Right cardiac atrium (tissue), 5 donors: ENCODE measurements at regions not wholly inside any gene's neighbourhood (a gene's known extent, or its start where the extent isn't known, plus 50 kb on each side); places are given as distances from the start of the nearest gene placed in this dataset.

Experiments
- ATAC-seq, 2 donors: fragments of 200-7000 bp; cut with Tn5 transposase; one replicate each; pipeline versions ENCODE4 v1.8.0 to v1.9.1; 2020; ENCODE audit warnings: moderate library complexity in 2 of 2, mild to moderate bottlenecking in 1 of 2
- DNase-seq, 3 donors: peaks; one replicate each; pipeline ENCODE4 v3.0.0-alpha.2; 2020
- H3K27ac ChIP-seq: one replicate; pipeline ENCODE4 v1.5.1; 2013; ENCODE audit warnings: mild to moderate bottlenecking, low read length, control low read depth, moderate library complexity
- H3K27me3 ChIP-seq: one replicate; pipeline ENCODE4 v1.6.1; 2013; ENCODE audit not compliant: control insufficient read depth, insufficient read depth
- H3K4me1 ChIP-seq: one replicate; pipeline ENCODE4 v1.6.1; 2013; ENCODE audit warnings: low read length; ENCODE audit not compliant: control insufficient read depth, insufficient read depth
- H3K4me3 ChIP-seq: one replicate; pipeline ENCODE4 v1.5.1; 2013; ENCODE audit warnings: low read length, control low read depth
- H3K9me3 ChIP-seq: one replicate; pipeline ENCODE4 v1.6.1; 2013; ENCODE audit warnings: low read length; ENCODE audit not compliant: control insufficient read depth
- WGBS: extraction: QIAGEN DNeasy Blood & Tissue Kit; methylation state at CpG from one replicate; pipeline ENCODE4 v1.1.7; 2013; 5-methylcytosine and 5-hydroxymethylcytosine counted together
- intact Hi-C, 4 donors: fragments of 100-400 bp; cut with DNase I; formaldehyde crosslinking; loops; one replicate each; pipeline versions ENCODE4 v1.11.0 to v1.14.0; 2022 to 2023
- donor health status: healthy with polysubstance abuse.
- donor health status: DM: no; HTN: yes; CAD: no.
- donor health status: DM: no; HTN: no; CAD: no.
- donor health status: DM: no; HTN: yes; CAD: no; lungs with severe emphysema.
- donor health status: DM: yes; HTN: yes; CAD: no.

DNA sequence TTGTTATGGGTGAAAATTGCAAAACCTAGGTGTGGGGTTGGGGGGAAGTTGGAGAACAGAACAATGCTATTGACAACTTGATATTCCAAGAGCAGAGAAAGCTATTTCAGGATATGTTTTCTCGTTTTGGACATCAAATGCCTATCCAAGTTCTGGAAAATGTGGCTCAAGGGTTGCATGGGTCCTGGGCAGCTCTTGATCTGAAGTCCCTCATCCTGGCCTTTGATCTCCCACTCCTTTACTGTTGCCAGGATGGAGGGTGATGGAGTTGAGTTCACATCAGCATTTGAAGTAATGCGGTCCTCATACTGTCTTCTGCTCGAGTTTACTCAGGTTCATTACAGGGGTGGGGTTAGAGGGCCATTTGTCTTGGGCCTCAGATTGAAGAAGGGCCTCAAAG is 76.9 kb upstream of the RPS23 start:
- no peaks in the 10 kb centered on the region for H3K9me3 ChIP-seq
- intact Hi-C loops = loop anchor here in 3 of 4 donors (10.0 kb wide), 3 partner anchors 280 to 1210 kb away; partner anchors contain the start of gene VCAN (in 1 of the 3)
- no peaks in the 10 kb centered on the region for H3K27me3 ChIP-seq
- H3K4me1 ChIP-seq = peaks cover 6% of the 10 kb centered on the region
- WGBS = 83% methylated on average over 3 of the region's 3 CpGs
- ATAC-seq = no peak
- H3K27ac ChIP-seq = no peak overlapping the region
- DNase-seq = no peak
- no peak overlapping the region for H3K4me3 ChIP-seq

DNA sequence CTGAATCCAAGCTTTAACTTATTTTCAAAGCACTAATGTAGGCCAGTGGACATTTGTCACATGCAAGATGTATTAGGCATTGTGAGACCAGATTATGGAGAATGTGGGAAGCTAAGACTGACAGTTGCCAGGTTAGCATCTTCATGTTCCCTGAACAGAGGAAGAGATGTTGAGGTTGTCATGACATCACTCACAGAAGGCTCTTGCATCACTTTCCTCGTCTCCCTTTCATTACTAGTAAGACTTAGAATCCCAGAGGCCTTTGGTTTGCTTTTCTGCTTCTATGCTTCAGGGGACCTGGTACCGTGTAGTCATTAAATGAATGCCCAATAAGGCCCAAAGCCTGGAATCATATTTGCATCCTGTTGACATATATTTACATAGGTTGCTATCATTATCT is 76.4 kb upstream of the RPS23 start:
- Histone ChIP-seq H3K27ac (no peak overlapping the region), H3K9me3 (no peaks in the 10 kb centered on the region), H3K4me1 (peaks cover 6% of the 10 kb centered on the region), H3K4me3 (no peak overlapping the region), H3K27me3 (no peaks in the 10 kb centered on the region)
- ATAC-seq (no peak), DNase-seq (no peak)
- intact Hi-C loops = loop anchor here (5.0 to 10.0 kb wide), 4 partner anchors 280 to 1210 kb away; partner anchors contain the start of gene VCAN (in 1 of the 4)
- 93% methylated on average over 2 of the region's 2 CpGs for WGBS

DNA sequence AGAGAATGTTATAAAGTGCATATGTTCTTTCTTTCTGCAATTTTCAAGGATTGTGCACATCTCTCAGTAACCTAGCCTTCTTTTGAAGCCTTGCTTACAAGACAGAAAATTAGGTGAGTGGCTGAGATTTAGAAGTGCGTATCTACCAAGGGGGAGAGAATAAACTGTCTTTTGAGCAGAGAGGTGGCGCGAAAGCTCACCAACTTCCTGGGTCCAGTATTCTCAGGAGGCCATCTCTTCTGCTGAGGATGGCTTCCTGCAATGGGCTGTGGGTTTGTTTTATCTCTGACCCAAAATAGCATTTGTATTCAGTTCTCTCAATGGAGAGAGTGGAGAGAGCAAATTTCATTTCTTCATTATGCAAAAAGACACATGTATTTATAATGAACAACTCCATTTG is 75.4 kb upstream of the RPS23 start:
- DNase-seq (no peak), ATAC-seq (no peak)
- Histone ChIP-seq H3K4me3 (no peak overlapping the region), H3K4me1 (peaks cover 6% of the 10 kb centered on the region), H3K27me3 (no peaks in the 10 kb centered on the region), H3K9me3 (no peaks in the 10 kb centered on the region), H3K27ac (no peak overlapping the region)
- WGBS = 100% methylated on average over 3 of the region's 3 CpGs
- intact Hi-C loops = loop anchor here (2.0 to 10.0 kb wide), 5 partner anchors 281 to 1211 kb away; partner anchors contain the start of gene VCAN (in 1 of the 4)

DNA sequence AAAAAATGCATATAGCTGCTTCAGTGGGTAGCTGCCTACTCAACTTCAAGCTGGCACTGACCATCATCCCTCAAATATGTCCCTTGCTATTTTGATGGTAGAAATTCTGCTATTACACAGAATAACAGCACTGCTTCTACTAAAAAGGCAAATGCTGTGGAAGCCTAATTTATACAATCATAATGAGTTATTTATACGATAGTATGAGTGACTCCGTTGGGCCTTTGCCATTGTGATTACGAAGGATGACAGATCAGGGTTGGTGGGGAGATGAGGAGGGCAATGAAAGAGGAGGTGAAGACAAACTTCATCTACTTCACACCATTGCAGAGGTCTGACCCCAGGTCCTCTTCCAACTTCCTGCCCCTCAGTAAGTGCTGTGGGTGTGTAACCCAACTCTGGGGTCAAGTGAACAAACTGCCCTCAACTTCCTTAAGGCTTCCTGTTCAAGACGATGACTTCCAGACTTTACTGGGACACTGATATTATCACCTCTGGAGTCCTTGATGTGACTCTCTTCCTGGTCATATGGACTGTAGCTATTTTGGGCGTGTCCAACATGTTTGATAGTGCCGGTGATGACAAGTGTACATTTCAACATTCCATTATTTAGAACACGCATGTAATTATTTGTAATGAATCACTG is 74.1 kb upstream of the RPS23 start:
- Histone ChIP-seq H3K4me3 (no peak overlapping the region), H3K4me1 (peaks cover 5% of the 10 kb centered on the region), H3K27me3 (no peaks in the 10 kb centered on the region), H3K9me3 (no peaks in the 10 kb centered on the region), H3K27ac (peak overlapping the region; percentile 54)
- intact Hi-C loops = loop anchor here (2.0 to 10.0 kb wide), 5 partner anchors 283 to 1213 kb away; partner anchors contain the start of gene VCAN (in 1 of the 4)
- ATAC-seq (peak in 1 of 2 donors; percentile 63), DNase-seq (no peak)
- 30% methylated on average over 7 of the region's 7 CpGs for WGBS

DNA sequence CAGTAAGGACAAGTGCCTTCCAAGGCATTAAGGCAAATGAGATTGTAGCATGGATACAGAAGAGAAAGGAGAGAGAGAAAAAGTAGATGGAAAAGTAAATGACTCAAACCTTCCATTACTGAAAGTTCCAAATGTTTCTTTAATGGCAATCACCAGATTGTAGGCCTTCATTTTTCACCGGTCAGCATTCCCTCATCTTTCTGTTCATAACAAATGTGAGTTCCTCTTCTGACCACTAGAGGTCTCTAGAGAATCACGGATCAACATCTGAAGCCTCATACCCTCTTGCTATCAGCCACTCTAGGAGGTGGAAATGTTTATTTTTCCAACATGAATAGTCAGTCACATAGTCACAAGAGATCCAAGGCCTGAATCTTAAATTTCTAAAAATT is 73.6 kb upstream of the RPS23 start:
- H3K27ac ChIP-seq = no peak overlapping the region

DNA sequence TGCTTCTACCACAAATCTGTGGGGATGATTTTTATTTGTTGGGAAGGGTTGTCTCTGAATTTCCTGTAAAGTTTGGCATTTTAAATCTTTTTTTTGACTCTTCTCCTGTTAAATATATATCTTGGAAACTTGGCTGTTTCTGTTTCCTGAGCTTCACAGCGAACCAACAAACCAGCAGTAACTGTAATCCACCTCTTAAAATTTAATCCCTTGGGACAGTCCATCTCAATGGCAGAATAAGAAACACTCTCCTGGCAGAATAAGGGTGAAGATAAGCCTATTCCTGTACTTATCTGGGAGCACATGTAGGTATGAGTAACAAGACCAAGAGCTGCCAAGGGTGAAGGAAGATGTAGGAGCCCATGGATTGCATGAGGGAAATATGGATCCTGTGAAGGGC is 73.1 kb upstream of the RPS23 start:
- no peaks in the 10 kb centered on the region for H3K27me3 ChIP-seq
- 81% methylated on average over 1 of the region's 1 CpG for WGBS
- ATAC-seq = peak in 1 of 2 donors; percentile 4
- H3K4me3 ChIP-seq = no peak overlapping the region
- intact Hi-C loops = loop anchor here (5.0 to 10.0 kb wide), 4 partner anchors 284 to 1214 kb away; partner anchors contain the start of gene VCAN (in 1 of the 4)
- no peak for DNase-seq
- H3K9me3 ChIP-seq = no peaks in the 10 kb centered on the region
- peaks cover 8% of the 10 kb centered on the region for H3K4me1 ChIP-seq
- no peak overlapping the region for H3K27ac ChIP-seq

More for the DNA sequence above, 73.6 kb upstream of the RPS23 start:
- Histone ChIP-seq H3K9me3 (no peaks in the 10 kb centered on the region), H3K4me1 (peaks cover 5% of the 10 kb centered on the region), H3K4me3 (no peak overlapping the region), H3K27me3 (no peaks in the 10 kb centered on the region)
- 4% methylated on average over 2 of the region's 2 CpGs for whole genome bisulfite sequencing
- intact Hi-C loops = loop anchor here (2.0 to 10.0 kb wide), 5 partner anchors 283 to 1213 kb away; partner anchors contain the start of gene VCAN (in 1 of the 4)
- DNase-seq (no peak), ATAC-seq (peak; percentile 60 to 83)

DNA sequence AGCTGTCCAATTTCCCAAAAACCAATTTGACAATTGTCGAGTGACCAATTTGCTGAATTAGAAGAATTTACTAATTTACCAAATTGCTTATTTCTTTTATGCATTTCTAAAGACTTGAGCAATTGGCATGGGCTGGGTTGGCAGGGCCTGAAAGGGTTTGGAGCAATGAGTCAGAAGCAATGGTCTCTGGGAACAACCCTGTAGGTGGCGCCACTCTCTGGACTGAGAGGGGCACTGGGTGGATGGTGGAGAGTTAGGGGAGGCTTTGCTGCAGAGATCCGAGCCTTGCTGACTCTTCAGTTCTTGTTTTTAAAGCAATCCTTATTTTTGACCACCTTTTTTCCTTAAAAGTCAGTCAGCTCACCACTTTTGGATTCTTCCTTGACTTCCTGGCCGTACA is 71.5 kb upstream of the RPS23 start:
- 87% methylated on average over 4 of the region's 4 CpGs for WGBS

DNA sequence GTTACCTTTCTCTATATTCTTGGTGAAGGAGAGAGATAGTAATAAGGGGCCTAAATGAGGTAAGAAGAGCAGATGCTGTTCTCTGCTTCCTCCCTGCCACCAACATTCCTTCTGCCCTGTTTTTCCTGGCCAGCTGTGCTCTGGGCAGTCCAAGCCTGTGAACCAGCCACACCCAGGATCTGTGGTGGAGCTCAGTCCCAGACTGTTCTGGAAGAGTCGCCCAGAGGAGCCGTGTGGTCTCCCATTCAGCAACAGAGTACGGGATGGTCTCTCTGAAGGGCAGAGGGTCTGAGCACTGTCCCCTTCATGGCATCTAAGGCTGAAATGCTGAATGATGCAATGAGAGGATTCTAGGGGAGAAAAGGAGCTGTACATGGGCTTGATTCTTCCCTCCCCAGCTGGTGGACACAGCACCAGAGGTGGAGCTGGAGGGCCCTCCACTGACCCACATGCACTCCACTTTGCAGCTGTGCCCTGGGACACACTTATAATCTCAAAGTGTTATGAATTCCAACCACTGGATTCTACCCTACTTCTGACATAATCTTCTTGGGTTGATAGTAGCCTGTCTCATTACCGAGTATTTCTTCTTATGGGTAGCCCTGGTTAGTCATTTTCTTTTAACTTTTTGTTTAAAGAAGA is 70.8 kb upstream of the RPS23 start:
- H3K4me3 ChIP-seq = no peak overlapping the region
- WGBS = 54% methylated on average over 4 of the region's 4 CpGs
- intact Hi-C loops = no loop called here
- no peak overlapping the region for H3K27ac ChIP-seq
- DNase-seq (peak; percentile 56 to 71 (median 57)), ATAC-seq (peak; percentile 61 to 62)
- no peaks in the 10 kb centered on the region for H3K27me3 ChIP-seq
- H3K4me1 ChIP-seq = peaks cover 9% of the 10 kb centered on the region
- no peaks in the 10 kb centered on the region for H3K9me3 ChIP-seq

More for the DNA sequence above, 71.5 kb upstream of the RPS23 start:
- no peak overlapping the region for H3K4me3 ChIP-seq
- no peak overlapping the region for H3K27ac ChIP-seq
- no peak for ATAC-seq
- H3K9me3 ChIP-seq = no peaks in the 10 kb centered on the region
- H3K27me3 ChIP-seq = no peaks in the 10 kb centered on the region
- intact Hi-C loops = loop anchor here (5.0 to 10.0 kb wide), 4 partner anchors 285 to 1215 kb away; partner anchors contain the start of gene VCAN (in 1 of the 4)
- DNase-seq = peak in 2 of 3 donors; percentile 50 to 56
- peaks cover 9% of the 10 kb centered on the region for H3K4me1 ChIP-seq

DNA sequence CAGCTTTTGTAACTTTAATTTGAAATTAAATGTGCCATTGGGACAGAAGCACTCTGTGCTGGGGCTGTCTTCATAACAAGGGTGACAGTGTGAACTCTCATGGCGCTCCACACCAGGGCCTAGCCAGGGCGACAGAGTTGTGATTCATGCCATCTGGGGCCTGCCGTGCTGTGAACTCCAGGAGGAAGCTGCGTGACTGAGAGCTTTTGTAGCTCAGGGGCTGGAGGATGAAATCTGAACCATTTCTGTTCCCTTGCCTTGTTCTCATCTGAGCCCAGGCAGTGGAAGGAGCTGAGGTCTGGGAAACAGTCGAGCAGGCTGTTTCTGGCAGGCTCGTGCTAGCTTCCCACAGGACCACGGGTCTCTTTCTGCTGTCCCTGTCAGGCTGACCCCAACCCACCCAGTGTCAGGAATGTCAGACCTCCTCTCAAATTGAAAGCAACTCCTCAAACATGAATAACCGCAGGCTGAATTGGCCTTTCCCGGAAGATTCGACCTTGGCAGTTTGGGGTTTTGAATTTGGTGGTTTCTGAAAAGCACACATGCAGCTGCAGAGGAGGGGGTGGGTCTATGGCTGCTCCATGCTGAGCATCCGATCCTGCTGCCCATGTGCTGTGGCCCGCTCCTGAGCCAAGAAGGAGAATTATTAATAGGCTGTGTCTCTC is 69.2 kb upstream of the RPS23 start:
- no peak overlapping the region for H3K4me3 ChIP-seq
- H3K27me3 ChIP-seq = no peaks in the 10 kb centered on the region
- H3K27ac ChIP-seq = peak overlapping the region; percentile 72
- H3K9me3 ChIP-seq = no peaks in the 10 kb centered on the region
- ATAC-seq (peak; percentile 76 to 83), DNase-seq (peak; percentile 59 to 84 (median 78))
- peaks cover 7% of the 10 kb centered on the region for H3K4me1 ChIP-seq
- intact Hi-C loops = no loop called here
- WGBS = 41% methylated on average over 12 of the region's 12 CpGs

DNA sequence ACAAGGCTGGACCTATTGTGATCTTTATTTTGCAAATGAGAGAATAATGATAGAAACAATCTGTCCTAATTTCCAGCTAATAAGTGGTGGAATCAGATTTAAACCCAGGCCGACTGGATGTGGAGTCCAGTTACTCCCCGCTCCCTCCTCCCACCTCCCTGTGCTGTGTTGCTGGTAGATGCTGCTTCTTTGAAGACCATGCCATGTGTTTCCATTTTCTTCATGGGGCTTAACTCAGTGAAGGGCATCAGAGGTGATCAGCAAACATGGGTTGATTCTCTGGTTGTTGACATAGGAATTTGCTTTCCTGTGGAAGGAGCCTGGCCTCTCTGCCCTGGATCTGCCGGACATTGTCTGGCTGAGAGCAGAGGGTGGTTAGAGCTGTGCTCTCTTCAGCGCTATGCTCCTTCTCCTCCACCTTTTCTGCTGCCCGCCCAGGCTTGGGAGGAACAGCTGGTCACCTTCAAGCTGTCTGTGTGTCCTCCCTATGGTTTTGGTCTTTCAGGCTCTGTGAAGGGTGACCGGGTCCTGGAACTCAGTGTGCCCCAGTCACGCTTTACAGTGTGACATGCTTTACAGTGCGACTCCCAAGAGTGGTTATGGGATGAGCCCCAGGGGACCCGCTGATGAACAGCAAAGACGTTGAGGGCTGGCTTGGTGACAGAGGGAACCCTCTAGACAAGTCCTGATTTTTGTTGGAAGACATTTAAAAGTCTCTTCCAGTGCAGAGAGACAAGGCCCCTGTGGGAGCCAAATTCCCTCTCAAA is 68.4 kb upstream of the RPS23 start:
- intact Hi-C loops = no loop called here
- Histone ChIP-seq H3K4me1 (peaks cover 6% of the 10 kb centered on the region), H3K27ac (peak overlapping the region; percentile 9), H3K27me3 (no peaks in the 10 kb centered on the region), H3K4me3 (no peak overlapping the region), H3K9me3 (no peaks in the 10 kb centered on the region)
- ATAC-seq (peak; percentile 10 to 32), DNase-seq (peak; percentile 57 to 76 (median 63))
- 65% methylated on average over 10 of the region's 10 CpGs for WGBS
